Breast epithelium (tissue), 4 donors: ENCODE measurements at regions not wholly inside any gene's neighbourhood (a gene's known extent, or its start where the extent isn't known, plus 50 kb on each side); places are given as distances from the start of the nearest gene placed in this dataset.

ENCODE experiments used
- DNase-seq, 2 donors: peaks; one replicate each; pipeline ENCODE4 v3.0.0-alpha.2; 2019; ENCODE audit warnings: low spot score in 2 of 2
- H3K27ac ChIP-seq, 2 donors: fragments of 200-600 bp; sonication (generic) in 1 of 2; one replicate each; pipeline ENCODE4 v1.5.1; 2016 to 2019; ENCODE audit warnings: mild to moderate bottlenecking in 1 of 2
- H3K27me3 ChIP-seq, 2 donors: fragments of 200-600 bp; sonication (generic) in 1 of 2; one replicate each; pipeline versions ENCODE4 v1.5.1 to v1.6.0; 2017 to 2019; ENCODE audit warnings: control low read depth in 1 of 2, mild to moderate bottlenecking in 1 of 2
- H3K36me3 ChIP-seq: fragments of 200-600 bp; one replicate; pipeline ENCODE4 v1.5.1; 2019
- H3K4me1 ChIP-seq, 2 donors: fragments of 200-600 bp; sonication (generic); one replicate each; pipeline ENCODE4 v1.5.1; 2016 to 2019; ENCODE audit warnings: control low read depth in 1 of 2
- H3K4me3 ChIP-seq, 3 donors: fragments of 200-600 bp; sonication (generic); 1 replicate in 2 of 3; 2 replicates in 1 of 3; pipeline ENCODE4 v1.5.1; 2016 to 2019; ENCODE audit warnings: mild to moderate bottlenecking in 3 of 3, moderate library complexity in 2 of 3
- H3K9me3 ChIP-seq, 2 donors: fragments of 200-600 bp; sonication (generic) in 1 of 2; one replicate each; pipeline ENCODE4 v1.5.1; 2016 to 2019; ENCODE audit warnings: control low read depth in 1 of 2
- POLR2A ChIP-seq: fragments of 450-650 bp; IDR thresholded peaks from one replicate; pipeline ENCODE4 v1.6.1; 2016; ENCODE audit warnings: antibody characterized with exemption, mild to moderate bottlenecking, moderate library complexity
- POLR2AphosphoS5 ChIP-seq, 3 donors: sonication (generic); formaldehyde crosslinking; IDR thresholded peaks; one replicate each; pipeline ENCODE4 v1.6.1; 2017; ENCODE audit warnings: antibody characterized with exemption in 3 of 3
- intact Hi-C: fragments of 100-400 bp; cut with DNase I; formaldehyde crosslinking; loops from one replicate; pipeline ENCODE4 v1.15.1; 2023; ENCODE audit warnings: low total_unique reads
- TF ChIP-seq, protein P1 (sequence below), 3 donors: fragments of 450-650 bp; IDR thresholded peaks; one replicate each; pipeline ENCODE4 v1.5.1; 2016 to 2017; ENCODE audit warnings: antibody characterized with exemption in 3 of 3, mild to moderate bottlenecking in 3 of 3, moderate library complexity in 3 of 3

DNA sequence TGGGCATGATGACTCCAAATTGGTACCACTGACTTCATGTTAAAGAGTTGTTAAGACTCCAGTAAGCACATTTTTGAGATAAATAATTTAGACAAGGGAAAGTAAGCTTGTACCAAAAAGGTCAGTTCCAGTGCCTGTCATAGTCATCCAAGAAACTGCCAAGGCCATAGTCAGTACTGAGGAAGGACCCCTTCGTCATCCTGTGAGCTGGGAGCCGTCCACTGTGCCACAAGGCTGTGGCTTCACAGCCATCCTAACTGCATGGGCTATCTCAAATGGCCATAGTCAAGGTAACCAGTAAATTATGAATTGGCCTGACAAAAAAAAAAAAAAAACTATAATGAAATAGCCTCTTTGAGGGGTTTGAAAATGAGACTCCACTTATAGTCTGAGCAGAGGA, 207.2 kb downstream of the C7orf25 start:
- intact Hi-C loops = no loop called here
- Histone ChIP-seq H3K4me1 (no peaks in the 10 kb centered on the region), H3K36me3 (no peaks in the 10 kb centered on the region), H3K4me3 (no peak overlapping the region), H3K9me3 (no peaks in the 10 kb centered on the region), H3K27ac (no peak overlapping the region), H3K27me3 (no peaks in the 10 kb centered on the region)
- TF ChIP-seq, protein P1, sequence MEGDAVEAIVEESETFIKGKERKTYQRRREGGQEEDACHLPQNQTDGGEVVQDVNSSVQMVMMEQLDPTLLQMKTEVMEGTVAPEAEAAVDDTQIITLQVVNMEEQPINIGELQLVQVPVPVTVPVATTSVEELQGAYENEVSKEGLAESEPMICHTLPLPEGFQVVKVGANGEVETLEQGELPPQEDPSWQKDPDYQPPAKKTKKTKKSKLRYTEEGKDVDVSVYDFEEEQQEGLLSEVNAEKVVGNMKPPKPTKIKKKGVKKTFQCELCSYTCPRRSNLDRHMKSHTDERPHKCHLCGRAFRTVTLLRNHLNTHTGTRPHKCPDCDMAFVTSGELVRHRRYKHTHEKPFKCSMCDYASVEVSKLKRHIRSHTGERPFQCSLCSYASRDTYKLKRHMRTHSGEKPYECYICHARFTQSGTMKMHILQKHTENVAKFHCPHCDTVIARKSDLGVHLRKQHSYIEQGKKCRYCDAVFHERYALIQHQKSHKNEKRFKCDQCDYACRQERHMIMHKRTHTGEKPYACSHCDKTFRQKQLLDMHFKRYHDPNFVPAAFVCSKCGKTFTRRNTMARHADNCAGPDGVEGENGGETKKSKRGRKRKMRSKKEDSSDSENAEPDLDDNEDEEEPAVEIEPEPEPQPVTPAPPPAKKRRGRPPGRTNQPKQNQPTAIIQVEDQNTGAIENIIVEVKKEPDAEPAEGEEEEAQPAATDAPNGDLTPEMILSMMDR (IDR thresholded peaks at IDR 0.05) = no peak
- TF ChIP-seq POLR2AphosphoS5 (IDR thresholded peaks at IDR 0.05) (no peak), POLR2A (no peak)
- DNase-seq = no peak

- no peak overlapping the region for H3K4me3 ChIP-seq
- H3K27me3 ChIP-seq = no peaks in the 10 kb centered on the region
- no peak for DNase-seq
- H3K9me3 ChIP-seq = no peaks in the 10 kb centered on the region
- no peaks in the 10 kb centered on the region for H3K4me1 ChIP-seq
- TF ChIP-seq POLR2AphosphoS5 (IDR thresholded peaks at IDR 0.05) (no peak), POLR2A (no peak)
- TF ChIP-seq, protein P1 (IDR thresholded peaks at IDR 0.05) = no peak
- H3K36me3 ChIP-seq = no peaks in the 10 kb centered on the region
- H3K27ac ChIP-seq = no peak overlapping the region
- intact Hi-C loops = no loop called here
Observed at GRCh38 chr7:42702647-42703046, 209.2 kb downstream of the C7orf25 start.

- Histone ChIP-seq H3K4me3 (no peak overlapping the region), H3K27ac (no peak overlapping the region), H3K9me3 (no peaks in the 10 kb centered on the region), H3K4me1 (no peaks in the 10 kb centered on the region), H3K27me3 (no peaks in the 10 kb centered on the region), H3K36me3 (no peaks in the 10 kb centered on the region)
- TF ChIP-seq POLR2AphosphoS5 (IDR thresholded peaks at IDR 0.05) = no peak
- TF ChIP-seq, protein P1 (IDR thresholded peaks at IDR 0.05) = no peak
- TF ChIP-seq POLR2A = no peak
- intact Hi-C loops = no loop called here
- no peak for DNase-seq
Observed at GRCh38 chr7:42700406-42701327, 211.2 kb downstream of the C7orf25 start.

- no peak for DNase-seq
- Histone ChIP-seq H3K4me3 (no peak overlapping the region), H3K9me3 (no peaks in the 10 kb centered on the region), H3K27me3 (no peaks in the 10 kb centered on the region), H3K4me1 (no peaks in the 10 kb centered on the region), H3K36me3 (no peaks in the 10 kb centered on the region), H3K27ac (peak overlapping the region in 1 of 2 donors; percentile 30)
- TF ChIP-seq POLR2AphosphoS5 (IDR thresholded peaks at IDR 0.05) (no peak), POLR2A (no peak)
- TF ChIP-seq, protein P1 (IDR thresholded peaks at IDR 0.05) = no peak
- intact Hi-C loops = no loop called here
Observed at GRCh38 chr7:42699380-42700178, 212.3 kb downstream of the C7orf25 start.
